ENCODE measurements at regions not wholly inside any gene's neighbourhood (a gene's known extent, or its start where the extent isn't known, plus 50 kb on each side); places are given as distances from the start of the nearest gene placed in this dataset.

- Histone ChIP-seq H3K9me3 (ENCODE audit: control insufficient read depth, insufficient read depth, low read length) (no peaks in the 10 kb centered on the region), H3K27me3 (ENCODE audit: control insufficient read depth, insufficient read depth, low read length) (no peaks in the 10 kb centered on the region), H2AK5ac (ENCODE audit: low read depth, low read length) (no peak overlapping the region), H4K91ac (ENCODE audit: insufficient read depth, low read depth, low read length) (no peak overlapping the region), H2BK120ac (ENCODE audit: low read depth, low read length) (no peak overlapping the region), H4K5ac (ENCODE audit: low read depth, low read length) (no peak overlapping the region), H2AK9ac (replicated peaks; ENCODE audit: low read depth, low read length, poor library complexity) (no peak overlapping the region), H3K56ac (ENCODE audit: extremely low read depth, insufficient read depth, low read length) (no peak overlapping the region), H3K18ac (ENCODE audit: low read depth, low read length) (no peak overlapping the region), H3K4me3 (ENCODE audit: insufficient read depth, low read depth, low read length) (no peak overlapping the region), H3K9ac (ENCODE audit: low read depth, low read length) (no peak overlapping the region), H3K23ac (ENCODE audit: low read depth, low read length) (no peak overlapping the region), H2AFZ (replicated peaks; ENCODE audit: low read length, poor library complexity) (no peak overlapping the region), H3K4ac (ENCODE audit: low read depth, low read length) (no peak overlapping the region), H3K14ac (replicated peaks; ENCODE audit: low read depth, low read length) (no peak overlapping the region), H3K79me1 (ENCODE audit: low read depth in 1 of 2, low read length in 2 of 2) (no peaks in the 10 kb centered on the region), H2BK15ac (ENCODE audit: low read depth, low read length) (no peak overlapping the region), H3K4me2 (ENCODE audit: low read depth, low read length) (no peak overlapping the region), H2BK20ac (ENCODE audit: low read depth, low read length) (no peak overlapping the region), H3K4me1 (ENCODE audit: control insufficient read depth, insufficient read depth, low read length) (peaks cover 2% of the 10 kb centered on the region), H4K20me1 (ENCODE audit: insufficient read depth, low read length) (no peaks in the 10 kb centered on the region), H3K9me1 (ENCODE audit: insufficient read depth, low read length) (peaks cover 8% of the 10 kb centered on the region; the same call in 1 of the 2 replicates), H3K36me3 (ENCODE audit: control insufficient read depth, insufficient read depth, low read length) (no peaks in the 10 kb centered on the region), H2BK5ac (ENCODE audit: low read depth, low read length, poor library complexity, severe bottlenecking) (no peak overlapping the region), H4K8ac (ENCODE audit: low read depth in 2 of 2, low read length in 2 of 2) (no peak overlapping the region), H3K27ac (ENCODE audit: insufficient read depth, low read length) (no peak overlapping the region)
- CTCF ChIA-PET, result no interaction called here
- POLR2A ChIA-PET (ENCODE audit: unreplicated experiment), result no interaction called here
- DNase-seq (no peak), ATAC-seq (ENCODE audit: low read depth) (no peak)
- dilution Hi-C loops (cut with HindIII; ENCODE audit: low sequenced_read_pairs, unreplicated experiment), result no loop called here
- TF ChIP-seq RCOR1 (IDR thresholded peaks at IDR 0.05; ENCODE audit: insufficient replicate concordance, low read length) (no peak), CEBPB (IDR thresholded peaks at IDR 0.05; ENCODE audit: low read depth, low read length) (no peak), USF2 (IDR thresholded peaks at IDR 0.05; ENCODE audit: low read depth, low read length) (no peak), CTCF (conservative IDR thresholded peaks at IDR 0.05; ENCODE audit: low read depth, low read length) (no peak), RFX5 (IDR thresholded peaks at IDR 0.05; ENCODE audit: low read depth, low read length) (no peak), FOS (IDR thresholded peaks at IDR 0.05; ENCODE audit: low read depth, low read length) (no peak), MAZ (IDR thresholded peaks at IDR 0.05; ENCODE audit: borderline replicate concordance, low read depth, low read length) (no peak), MAFK (IDR thresholded peaks at IDR 0.05; ENCODE audit: low read depth, low read length) (no peak), RAD21 (IDR thresholded peaks at IDR 0.05; ENCODE audit: low read length) (no peak), CHD1 (IDR thresholded peaks at IDR 0.05; ENCODE audit: low read depth, low read length) (no peak), NFE2L2 (IDR thresholded peaks at IDR 0.05; ENCODE audit: low read depth, low read length) (no peak), BHLHE40 (IDR thresholded peaks at IDR 0.05; ENCODE audit: low read depth, low read length) (no peak), POLR2A (IDR thresholded peaks at IDR 0.05; ENCODE audit: low read depth, low read length) (no peak), ELK1 (IDR thresholded peaks at IDR 0.05; ENCODE audit: borderline replicate concordance, low read depth, low read length) (no peak)
- no TSS peak for BruUV-seq (replicated peaks)
- in situ Hi-C loops (cut with MboI; ENCODE audit: low sequenced_read_pairs), result no loop called here
- 83% methylated on average over 2 of the region's 7 CpGs; no CpG with 5 or more reads in 1 of the 2 experiments for WGBS, 2 experiments (ENCODE audit: extremely low coverage in 2 of 2, insufficient read length in 1 of 2)
- intact Hi-C loops (cut with micrococcal nuclease), result no loop called here
Measured at GRCh38 chr10:3496138-3496537, 288.9 kb downstream of the KLF6 start.
